CD14-positive monocyte (primary cell): ENCODE measurements at regions not wholly inside any gene's neighbourhood (a gene's known extent, or its start where the extent isn't known, plus 50 kb on each side); places are given as distances from the start of the nearest gene placed in this dataset.

Source experiments
- DNase-seq, 3 donors: peaks; one replicate each; pipeline ENCODE4 v3.0.0-alpha.2; 2011 to 2022
- H2AFZ ChIP-seq: 2 replicates; pipeline ENCODE4 v1.6.0; 2012; ENCODE audit warnings: mild to moderate bottlenecking, low read depth, low read length, inconsistent platforms; ENCODE audit not compliant: insufficient read depth, poor library complexity, severe bottlenecking
- H3K27ac ChIP-seq, 2 donors: 1 replicate in 1 of 2; 2 replicates in 1 of 2; pipeline ENCODE4 v1.5.1; 2012 to 2013; ENCODE audit warnings: low read length in 2 of 2, control low read depth in 1 of 2, inconsistent platforms in 1 of 2, low read depth in 1 of 2, mild to moderate bottlenecking in 1 of 2
- H3K27me3 ChIP-seq, 2 donors: one replicate each; pipeline versions ENCODE4 v1.6.0 to v1.6.1; 2011 to 2013; ENCODE audit warnings: low read length in 2 of 2; ENCODE audit not compliant: control insufficient read depth in 2 of 2, insufficient read depth in 2 of 2
- H3K36me3 ChIP-seq, 2 donors: replicated peaks in 1 of 2; 1 replicate in 1 of 2; 2 replicates in 1 of 2; pipeline versions ENCODE4 v1.5.1 to v1.6.1; 2012 to 2013; ENCODE audit warnings: low read length in 2 of 2, control low read depth in 1 of 2, inconsistent platforms in 1 of 2, mild to moderate bottlenecking in 1 of 2; ENCODE audit not compliant: insufficient read depth in 2 of 2, control insufficient read depth in 1 of 2
- H3K4me1 ChIP-seq, 2 donors: 1 replicate in 1 of 2; 2 replicates in 1 of 2; pipeline versions ENCODE4 v1.5.1 to v1.6.1; 2012 to 2013; ENCODE audit warnings: low read length in 2 of 2, control low read depth in 1 of 2, inconsistent platforms in 1 of 2, mild to moderate bottlenecking in 1 of 2, moderate library complexity in 1 of 2; ENCODE audit not compliant: insufficient read depth in 2 of 2, control insufficient read depth in 1 of 2
- H3K4me2 ChIP-seq: replicated peaks from 2 replicates; pipeline ENCODE3; 2012; ENCODE audit warnings: low read length, moderate library complexity, mild to moderate bottlenecking; ENCODE audit not compliant: poor library complexity, severe bottlenecking; ENCODE audit errors: extremely low read depth
- H3K4me3 ChIP-seq, 3 experiments: fragments of 200-600 bp in 1 of 3; sonication (generic) in 1 of 3; replicated peaks in 1 of 3; 1 replicate in 2 of 3; 2 replicates in 1 of 3; pipeline ENCODE4 v1.5.1; 2011 to 2013; ENCODE audit warnings: low read length in 3 of 3, mild to moderate bottlenecking in 3 of 3, control low read depth in 2 of 3, low read depth in 2 of 3, inconsistent platforms in 1 of 3, moderate library complexity in 1 of 3
- H3K79me2 ChIP-seq: 2 replicates; pipeline ENCODE4 v1.6.0; 2012; ENCODE audit warnings: mild to moderate bottlenecking, control low read depth, inconsistent platforms, low read length, moderate library complexity; ENCODE audit not compliant: insufficient read depth
- H3K9ac ChIP-seq: 2 replicates; pipeline ENCODE4 v1.6.0; 2017; ENCODE audit warnings: low read length, mild to moderate bottlenecking; ENCODE audit not compliant: insufficient read depth, poor library complexity, severe bottlenecking
- H3K9me3 ChIP-seq, 2 donors: replicated peaks in 1 of 2; 1 replicate in 1 of 2; 2 replicates in 1 of 2; pipeline versions ENCODE4 v1.5.1 to v1.6.1; 2012 to 2013; ENCODE audit warnings: low read length in 2 of 2, control low read depth in 1 of 2; ENCODE audit not compliant: control insufficient read depth in 1 of 2, insufficient read depth in 1 of 2
- H4K20me1 ChIP-seq: 2 replicates; pipeline ENCODE4 v1.6.0; 2012; ENCODE audit warnings: mild to moderate bottlenecking, low read length, control low read depth, moderate library complexity; ENCODE audit not compliant: insufficient read depth
- H3K27ac Mint-ChIP-seq, 7 donors: one replicate each; pipeline ENCODE4 v1.8.0; 2020; ENCODE audit warnings: mild to moderate bottlenecking in 7 of 7, mixed read lengths in 7 of 7, moderate library complexity in 6 of 7, inconsistent platforms in 2 of 7
- H3K27me3 Mint-ChIP-seq, 3 donors: one replicate each; pipeline ENCODE4 v1.8.0; 2021 to 2022; ENCODE audit warnings: low read depth in 3 of 3, mild to moderate bottlenecking in 3 of 3, mixed read lengths in 3 of 3, moderate library complexity in 3 of 3, inconsistent platforms in 1 of 3
- H3K36me3 Mint-ChIP-seq, 2 donors: one replicate each; pipeline ENCODE4 v1.8.0; 2020; ENCODE audit warnings: mixed read lengths in 2 of 2, inconsistent platforms in 1 of 2, mild to moderate bottlenecking in 1 of 2
- H3K4me1 Mint-ChIP-seq: one replicate; pipeline ENCODE4 v1.8.0; 2020; ENCODE audit warnings: mild to moderate bottlenecking, mixed read lengths
- H3K4me3 Mint-ChIP-seq, 2 donors: one replicate each; pipeline ENCODE4 v1.8.0; 2020; ENCODE audit warnings: mild to moderate bottlenecking in 2 of 2, mixed read lengths in 2 of 2, moderate library complexity in 1 of 2
- H3K9me3 Mint-ChIP-seq, 7 donors: one replicate each; pipeline ENCODE4 v1.8.0; 2020 to 2022; ENCODE audit warnings: mixed read lengths in 7 of 7, mild to moderate bottlenecking in 6 of 7, moderate library complexity in 6 of 7, inconsistent platforms in 2 of 7
- WGBS: methylation state at CpG from one replicate; pipeline ENCODE4 v1.1.5; 2013; ENCODE audit warnings: missing lambda C conversion rate; ENCODE audit not compliant: insufficient coverage; 5-methylcytosine and 5-hydroxymethylcytosine counted together
- intact Hi-C, 2 donors: fragments of 100-400 bp; cut with micrococcal nuclease; formaldehyde crosslinking; loops; one replicate each; pipeline versions ENCODE4 v1.15.0 to v1.15.1; 2023
- TF ChIP-seq, protein P1 (sequence below): fragments of 200-600 bp; IDR thresholded peaks from one replicate; pipeline ENCODE4 v1.8.0; 2022; ENCODE audit warnings: antibody characterized with exemption, mild to moderate bottlenecking

- H3K4me1 ChIP-seq, result peaks cover 6 to 9% of the 10 kb centered on the region in 2 donors
- Mint-ChIP-seq H3K9me3 (no peaks in the 10 kb centered on the region), H3K36me3 (no peaks in the 10 kb centered on the region), H3K4me1 (peaks cover 10% of the 10 kb centered on the region), H3K4me3 (no peak overlapping the region), H3K27me3 (peaks cover 14 to 19% (median 19%) of the 10 kb centered on the region in 3 donors), H3K27ac (no peak overlapping the region)
- H3K27me3 ChIP-seq, result peaks cover 0 to 7% of the 10 kb centered on the region in 2 donors
- H3K9ac ChIP-seq, result no peak overlapping the region
- TF ChIP-seq, protein P1, sequence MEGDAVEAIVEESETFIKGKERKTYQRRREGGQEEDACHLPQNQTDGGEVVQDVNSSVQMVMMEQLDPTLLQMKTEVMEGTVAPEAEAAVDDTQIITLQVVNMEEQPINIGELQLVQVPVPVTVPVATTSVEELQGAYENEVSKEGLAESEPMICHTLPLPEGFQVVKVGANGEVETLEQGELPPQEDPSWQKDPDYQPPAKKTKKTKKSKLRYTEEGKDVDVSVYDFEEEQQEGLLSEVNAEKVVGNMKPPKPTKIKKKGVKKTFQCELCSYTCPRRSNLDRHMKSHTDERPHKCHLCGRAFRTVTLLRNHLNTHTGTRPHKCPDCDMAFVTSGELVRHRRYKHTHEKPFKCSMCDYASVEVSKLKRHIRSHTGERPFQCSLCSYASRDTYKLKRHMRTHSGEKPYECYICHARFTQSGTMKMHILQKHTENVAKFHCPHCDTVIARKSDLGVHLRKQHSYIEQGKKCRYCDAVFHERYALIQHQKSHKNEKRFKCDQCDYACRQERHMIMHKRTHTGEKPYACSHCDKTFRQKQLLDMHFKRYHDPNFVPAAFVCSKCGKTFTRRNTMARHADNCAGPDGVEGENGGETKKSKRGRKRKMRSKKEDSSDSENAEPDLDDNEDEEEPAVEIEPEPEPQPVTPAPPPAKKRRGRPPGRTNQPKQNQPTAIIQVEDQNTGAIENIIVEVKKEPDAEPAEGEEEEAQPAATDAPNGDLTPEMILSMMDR, result peak; percentile 75
- no peak overlapping the region for H3K27ac ChIP-seq
- no peak overlapping the region for H3K4me3 ChIP-seq
- no peak overlapping the region for H2AFZ ChIP-seq
- H3K9me3 ChIP-seq, result no peaks in the 10 kb centered on the region
- intact Hi-C loops, result no loop called here
- no peak overlapping the region for H3K4me2 ChIP-seq
- H4K20me1 ChIP-seq, result no peaks in the 10 kb centered on the region
- H3K36me3 ChIP-seq, result no peaks in the 10 kb centered on the region
- no CpG with 5 or more reads among the region's 5 CpGs for WGBS
- DNase-seq, result peak; percentile 12 to 34 (median 34)
- no peaks in the 10 kb centered on the region for H3K79me2 ChIP-seq
Measured at GRCh38 chr14:61894452-61895077, 132.3 kb downstream of the SNAPC1 start.

- Mint-ChIP-seq H3K9me3 (peaks cover 0 to under 1% (median 0%) of the 10 kb centered on the region in 7 donors), H3K4me1 (no peaks in the 10 kb centered on the region), H3K4me3 (no peak overlapping the region), H3K27me3 (peaks cover 11 to 16% (median 13%) of the 10 kb centered on the region in 3 donors), H3K36me3 (no peaks in the 10 kb centered on the region), H3K27ac (no peak overlapping the region)
- Histone ChIP-seq H3K36me3 (no peaks in the 10 kb centered on the region), H3K9ac (no peak overlapping the region), H3K9me3 (no peaks in the 10 kb centered on the region), H3K4me1 (no peaks in the 10 kb centered on the region), H4K20me1 (no peaks in the 10 kb centered on the region), H2AFZ (no peak overlapping the region), H3K4me3 (no peak overlapping the region), H3K79me2 (no peaks in the 10 kb centered on the region), H3K4me2 (no peak overlapping the region), H3K27me3 (peaks cover 0 to 7% of the 10 kb centered on the region in 2 donors), H3K27ac (no peak overlapping the region)
- TF ChIP-seq, protein P1, result no peak
- WGBS, result 100% methylated on average over 2 of the region's 3 CpGs
- intact Hi-C loops, result no loop called here
- DNase-seq, result no peak
Measured at GRCh38 chr14:61897300-61897699, 135.1 kb downstream of the SNAPC1 start.
